AML-193 (cell line): ENCODE measurements at regions not wholly inside any gene's neighbourhood (a gene's known extent, or its start where the extent isn't known, plus 50 kb on each side); places are given as distances from the start of the nearest gene placed in this dataset.
"Not testable (repeated sequence)": the region's sequence is repeated elsewhere in the genome, so short reads cannot be mapped to it uniquely, and the experiment has no call there.

ENCODE experiments used
- DNase-seq, 2 experiments: peaks; one replicate each; lab custom pipeline; 2025; lab: John Stamatoyannopoulos, UW

GRCh38 chr10:84701370-84701720, 373.0 kb downstream of the CCSER2 start:
- DNase-seq: no peak

GRCh38 chr10:84704101-84704500, 375.7 kb downstream of the CCSER2 start:
- no peak for DNase-seq

- no peak for DNase-seq
Observed at GRCh38 chr10:84706431-84706830, 378.0 kb downstream of the CCSER2 start.

- no peak for DNase-seq
Observed at GRCh38 chr10:84706875-84707274, 378.5 kb downstream of the CCSER2 start.

GRCh38 chr10:84715911-84716310, 387.5 kb downstream of the CCSER2 start:
- peak; percentile 17 to 34 for DNase-seq

GRCh38 chr10:84718877-84719616, 390.7 kb downstream of the CCSER2 start:
- no peak for DNase-seq

GRCh38 chr10:84719687-84720086, 391.3 kb downstream of the CCSER2 start:
- no peak for DNase-seq

- no peak for DNase-seq
Observed at GRCh38 chr10:84727398-84727797, 399.0 kb downstream of the CCSER2 start.

GRCh38 chr10:84739126-84739525, 410.7 kb downstream of the CCSER2 start:
- not testable (repeated sequence) for DNase-seq

- no peak for DNase-seq
Observed at GRCh38 chr10:84739641-84740040, 411.3 kb downstream of the CCSER2 start.

GRCh38 chr10:84743483-84743882, 415.1 kb downstream of the CCSER2 start:
- DNase-seq: peak in 1 of 2 experiments; percentile 2

- no peak for DNase-seq
Observed at GRCh38 chr10:84755311-84755710, 426.9 kb downstream of the CCSER2 start.

GRCh38 chr10:84756653-84757052, 428.3 kb downstream of the CCSER2 start:
- not testable (repeated sequence) for DNase-seq

- DNase-seq: not testable (repeated sequence)
Observed at GRCh38 chr10:84761994-84762614, 433.7 kb downstream of the CCSER2 start.

GRCh38 chr10:84762754-84763394, 434.5 kb downstream of the CCSER2 start:
- DNase-seq: no peak

- DNase-seq: no peak
Observed at GRCh38 chr10:84763965-84764364, 435.6 kb downstream of the CCSER2 start.

GRCh38 chr10:84765086-84765485, 436.7 kb downstream of the CCSER2 start:
- no peak for DNase-seq

GRCh38 chr10:84765656-84766055, 437.3 kb downstream of the CCSER2 start:
- DNase-seq: no peak

- DNase-seq: no peak
Observed at GRCh38 chr10:84766923-84767322, 438.5 kb downstream of the CCSER2 start.

GRCh38 chr10:84768132-84768531, 439.7 kb downstream of the CCSER2 start:
- no peak for DNase-seq

GRCh38 chr10:84770824-84771223, 442.4 kb downstream of the CCSER2 start:
- no peak for DNase-seq

- peak; percentile 1 to 17 for DNase-seq
Observed at GRCh38 chr10:84783386-84783785, 455.0 kb downstream of the CCSER2 start.

- DNase-seq: no peak
Observed at GRCh38 chr10:84783909-84784308, 455.5 kb downstream of the CCSER2 start.
